IPS-18a (cell line): ENCODE measurements at regions not wholly inside any gene's neighbourhood (a gene's known extent, or its start where the extent isn't known, plus 50 kb on each side); places are given as distances from the start of the nearest gene placed in this dataset.
"Not testable (repeated sequence)": the region's sequence is repeated elsewhere in the genome, so short reads cannot be mapped to it uniquely, and the experiment has no call there.

Experiments
- H3K27ac ChIP-seq: one replicate; pipeline ENCODE4 v1.5.1; 2013; ENCODE audit warnings: low read length
- H3K27me3 ChIP-seq: one replicate; pipeline ENCODE4 v1.6.1; 2013; ENCODE audit warnings: mild to moderate bottlenecking, low read length; ENCODE audit not compliant: control insufficient read depth, insufficient read depth
- H3K36me3 ChIP-seq: one replicate; pipeline ENCODE4 v1.6.1; 2013; ENCODE audit warnings: low read depth, low read length; ENCODE audit not compliant: control insufficient read depth
- H3K4me1 ChIP-seq: one replicate; pipeline ENCODE4 v1.6.1; 2013; ENCODE audit warnings: low read depth, low read length; ENCODE audit not compliant: control insufficient read depth
- H3K4me3 ChIP-seq: one replicate; pipeline ENCODE4 v1.5.1; 2013; ENCODE audit warnings: low read length
- H3K9ac ChIP-seq: one replicate; pipeline ENCODE4 v1.6.1; 2013; ENCODE audit warnings: mild to moderate bottlenecking, low read length, moderate library complexity
- H3K9me3 ChIP-seq: one replicate; pipeline ENCODE4 v1.6.1; 2013; ENCODE audit warnings: low read depth, low read length; ENCODE audit not compliant: control insufficient read depth

GRCh38 chr1:218935408-218935807 lies 238.3 kb upstream of the LYPLAL1 start:
- not testable (repeated sequence) for H3K4me3 ChIP-seq, H3K36me3 ChIP-seq, H3K4me1 ChIP-seq, H3K27ac ChIP-seq, H3K9me3 ChIP-seq, H3K9ac ChIP-seq, H3K27me3 ChIP-seq

GRCh38 chr1:218938259-218938658 lies 235.4 kb upstream of the LYPLAL1 start:
- Histone ChIP-seq H3K27ac (no peak overlapping the region), H3K4me1 (no peaks in the 10 kb centered on the region), H3K36me3 (no peaks in the 10 kb centered on the region), H3K4me3 (no peak overlapping the region), H3K27me3 (no peaks in the 10 kb centered on the region), H3K9me3 (no peaks in the 10 kb centered on the region), H3K9ac (no peak overlapping the region)

- no peak overlapping the region for H3K27ac ChIP-seq
- H3K27me3 ChIP-seq = no peaks in the 10 kb centered on the region
- no peaks in the 10 kb centered on the region for H3K4me1 ChIP-seq
- H3K9me3 ChIP-seq = no peaks in the 10 kb centered on the region
- H3K9ac ChIP-seq = no peak overlapping the region
- H3K36me3 ChIP-seq = no peaks in the 10 kb centered on the region
- no peak overlapping the region for H3K4me3 ChIP-seq
Observed at GRCh38 chr1:218939095-218939494, 234.6 kb upstream of the LYPLAL1 start.

- no peak overlapping the region for H3K9ac ChIP-seq
- no peak overlapping the region for H3K27ac ChIP-seq
- no peaks in the 10 kb centered on the region for H3K36me3 ChIP-seq
- no peaks in the 10 kb centered on the region for H3K27me3 ChIP-seq
- no peak overlapping the region for H3K4me3 ChIP-seq
- no peaks in the 10 kb centered on the region for H3K4me1 ChIP-seq
- no peaks in the 10 kb centered on the region for H3K9me3 ChIP-seq
Observed at GRCh38 chr1:218942431-218942830, 231.2 kb upstream of the LYPLAL1 start.

- no peaks in the 10 kb centered on the region for H3K4me1 ChIP-seq
- no peaks in the 10 kb centered on the region for H3K9me3 ChIP-seq
- H3K4me3 ChIP-seq = no peak overlapping the region
Observed at GRCh38 chr1:218943371-218943770, 230.3 kb upstream of the LYPLAL1 start.

GRCh38 chr1:218945050-218945449 lies 228.6 kb upstream of the LYPLAL1 start:
- Histone ChIP-seq H3K9me3 (no peaks in the 10 kb centered on the region), H3K27ac (no peak overlapping the region), H3K4me3 (no peak overlapping the region), H3K27me3 (no peaks in the 10 kb centered on the region), H3K36me3 (no peaks in the 10 kb centered on the region), H3K9ac (no peak overlapping the region), H3K4me1 (no peaks in the 10 kb centered on the region)

More at GRCh38 chr1:218943371-218943770, 230.3 kb upstream of the LYPLAL1 start:
- Histone ChIP-seq H3K36me3 (no peaks in the 10 kb centered on the region), H3K9ac (no peak overlapping the region), H3K27me3 (no peaks in the 10 kb centered on the region), H3K27ac (no peak overlapping the region)

- no peak overlapping the region for H3K4me3 ChIP-seq
- no peaks in the 10 kb centered on the region for H3K27me3 ChIP-seq
- no peaks in the 10 kb centered on the region for H3K36me3 ChIP-seq
- no peak overlapping the region for H3K27ac ChIP-seq
- no peak overlapping the region for H3K9ac ChIP-seq
- H3K9me3 ChIP-seq = no peaks in the 10 kb centered on the region
- H3K4me1 ChIP-seq = no peaks in the 10 kb centered on the region
Observed at GRCh38 chr1:218946147-218946546, 227.5 kb upstream of the LYPLAL1 start.

- H3K4me3 ChIP-seq = no peak overlapping the region
- H3K4me1 ChIP-seq = no peaks in the 10 kb centered on the region
- no peaks in the 10 kb centered on the region for H3K36me3 ChIP-seq
- H3K9me3 ChIP-seq = no peaks in the 10 kb centered on the region
- no peak overlapping the region for H3K27ac ChIP-seq
- no peak overlapping the region for H3K9ac ChIP-seq
- no peaks in the 10 kb centered on the region for H3K27me3 ChIP-seq
Observed at GRCh38 chr1:218948446-218948845, 225.2 kb upstream of the LYPLAL1 start.

- H3K4me1 ChIP-seq = no peaks in the 10 kb centered on the region
- H3K4me3 ChIP-seq = no peak overlapping the region
- H3K36me3 ChIP-seq = no peaks in the 10 kb centered on the region
- H3K27ac ChIP-seq = no peak overlapping the region
- no peaks in the 10 kb centered on the region for H3K9me3 ChIP-seq
- no peak overlapping the region for H3K9ac ChIP-seq
- H3K27me3 ChIP-seq = no peaks in the 10 kb centered on the region
Observed at GRCh38 chr1:218953386-218953785, 220.3 kb upstream of the LYPLAL1 start.

GRCh38 chr1:218957971-218958370 lies 215.7 kb upstream of the LYPLAL1 start:
- Histone ChIP-seq H3K36me3 (no peaks in the 10 kb centered on the region), H3K9me3 (no peaks in the 10 kb centered on the region), H3K4me3 (no peak overlapping the region), H3K9ac (no peak overlapping the region), H3K27ac (no peak overlapping the region), H3K27me3 (no peaks in the 10 kb centered on the region), H3K4me1 (no peaks in the 10 kb centered on the region)

- Histone ChIP-seq H3K9ac (no peak overlapping the region), H3K4me3 (no peak overlapping the region), H3K27me3 (no peaks in the 10 kb centered on the region), H3K27ac (no peak overlapping the region), H3K4me1 (no peaks in the 10 kb centered on the region), H3K9me3 (no peaks in the 10 kb centered on the region), H3K36me3 (no peaks in the 10 kb centered on the region)
Observed at GRCh38 chr1:218959784-218960183, 213.9 kb upstream of the LYPLAL1 start.

GRCh38 chr1:218964471-218965185 lies 209.1 kb upstream of the LYPLAL1 start:
- Histone ChIP-seq H3K27me3 (no peaks in the 10 kb centered on the region), H3K9ac (no peak overlapping the region), H3K36me3 (no peaks in the 10 kb centered on the region), H3K4me1 (no peaks in the 10 kb centered on the region), H3K27ac (no peak overlapping the region), H3K9me3 (no peaks in the 10 kb centered on the region), H3K4me3 (no peak overlapping the region)
